ENCODE measurements at regions not wholly inside any gene's neighbourhood (a gene's known extent, or its start where the extent isn't known, plus 50 kb on each side); places are given as distances from the start of the nearest gene placed in this dataset.
A peak's percentile ranks its signal among the peaks of the same experiment; 100 is the strongest.

- TF ChIP-seq POLR2A (IDR thresholded peaks at IDR 0.05) (no peak), POLR2AphosphoS5 (IDR thresholded peaks at IDR 0.05) (no peak)
- TF ChIP-seq, protein P1, sequence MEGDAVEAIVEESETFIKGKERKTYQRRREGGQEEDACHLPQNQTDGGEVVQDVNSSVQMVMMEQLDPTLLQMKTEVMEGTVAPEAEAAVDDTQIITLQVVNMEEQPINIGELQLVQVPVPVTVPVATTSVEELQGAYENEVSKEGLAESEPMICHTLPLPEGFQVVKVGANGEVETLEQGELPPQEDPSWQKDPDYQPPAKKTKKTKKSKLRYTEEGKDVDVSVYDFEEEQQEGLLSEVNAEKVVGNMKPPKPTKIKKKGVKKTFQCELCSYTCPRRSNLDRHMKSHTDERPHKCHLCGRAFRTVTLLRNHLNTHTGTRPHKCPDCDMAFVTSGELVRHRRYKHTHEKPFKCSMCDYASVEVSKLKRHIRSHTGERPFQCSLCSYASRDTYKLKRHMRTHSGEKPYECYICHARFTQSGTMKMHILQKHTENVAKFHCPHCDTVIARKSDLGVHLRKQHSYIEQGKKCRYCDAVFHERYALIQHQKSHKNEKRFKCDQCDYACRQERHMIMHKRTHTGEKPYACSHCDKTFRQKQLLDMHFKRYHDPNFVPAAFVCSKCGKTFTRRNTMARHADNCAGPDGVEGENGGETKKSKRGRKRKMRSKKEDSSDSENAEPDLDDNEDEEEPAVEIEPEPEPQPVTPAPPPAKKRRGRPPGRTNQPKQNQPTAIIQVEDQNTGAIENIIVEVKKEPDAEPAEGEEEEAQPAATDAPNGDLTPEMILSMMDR (IDR thresholded peaks at IDR 0.05) = no peak
- intact Hi-C loops (cut with DNase I; ENCODE audit: low total_unique reads) = no loop called here
- DNase-seq (ENCODE audit: low spot score in 2 of 2) = no peak
- Histone ChIP-seq H3K9me3 (no peaks in the 10 kb centered on the region), H3K27me3 (no peaks in the 10 kb centered on the region), H3K4me1 (no peaks in the 10 kb centered on the region), H3K27ac (no peak overlapping the region), H3K4me3 (no peak overlapping the region), H3K36me3 (no peaks in the 10 kb centered on the region)
These were observed 983.1 kb downstream of the STIM2 start for GRCh38 chr4:27843776-27844175.

DNA sequence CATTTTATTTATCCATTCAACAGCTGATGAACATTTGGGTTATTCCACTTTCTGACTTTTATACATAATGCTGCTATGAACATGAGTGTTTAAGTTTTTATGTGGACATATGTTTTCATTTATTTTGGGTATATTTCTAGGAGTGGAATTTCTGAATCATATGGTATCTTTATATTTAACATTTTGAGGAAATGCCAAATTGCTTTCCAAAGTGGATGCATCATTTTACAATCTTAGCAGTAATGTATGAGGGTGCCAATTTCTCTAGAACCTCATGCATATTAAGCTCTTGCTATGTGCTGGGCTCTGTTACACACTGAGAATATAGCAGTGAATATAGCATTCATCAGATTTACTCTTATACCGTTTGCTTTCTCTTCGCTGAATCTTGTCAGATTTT is 983.7 kb downstream of the STIM2 start:
- Histone ChIP-seq H3K36me3 (no peaks in the 10 kb centered on the region), H3K27ac (no peak overlapping the region), H3K27me3 (no peaks in the 10 kb centered on the region), H3K4me1 (no peaks in the 10 kb centered on the region), H3K4me3 (no peak overlapping the region), H3K9me3 (no peaks in the 10 kb centered on the region)
- intact Hi-C loops (cut with DNase I; ENCODE audit: low total_unique reads) = no loop called here
- DNase-seq (ENCODE audit: low spot score in 2 of 2) = no peak
- no peak for TF ChIP-seq POLR2A (IDR thresholded peaks at IDR 0.05)
- TF ChIP-seq, protein P1 (IDR thresholded peaks at IDR 0.05) = no peak

- Histone ChIP-seq H3K27me3 (no peaks in the 10 kb centered on the region), H3K27ac (no peak overlapping the region), H3K36me3 (no peaks in the 10 kb centered on the region), H3K9me3 (no peaks in the 10 kb centered on the region), H3K4me1 (no peaks in the 10 kb centered on the region), H3K4me3 (no peak overlapping the region)
- DNase-seq (ENCODE audit: low spot score in 2 of 2) = no peak
- intact Hi-C loops (cut with DNase I; ENCODE audit: low total_unique reads) = no loop called here
- no peak for TF ChIP-seq POLR2AphosphoS5 (IDR thresholded peaks at IDR 0.05)
- no peak for TF ChIP-seq POLR2A (IDR thresholded peaks at IDR 0.05)
- TF ChIP-seq, protein P1 (IDR thresholded peaks at IDR 0.05) = no peak
These were observed 986.3 kb downstream of the STIM2 start for GRCh38 chr4:27846951-27847350.

GRCh38 chr4:27861381-27861787 is 1000.7 kb downstream of the STIM2 start:
- TF ChIP-seq POLR2A (IDR thresholded peaks at IDR 0.05) = no peak
- TF ChIP-seq POLR2AphosphoS5 (IDR thresholded peaks at IDR 0.05) = no peak
- TF ChIP-seq, protein P1 (IDR thresholded peaks at IDR 0.05) = peak in 2 of 3 donors; percentile 32 to 36
- Histone ChIP-seq H3K4me1 (no peaks in the 10 kb centered on the region), H3K27ac (no peak overlapping the region), H3K36me3 (no peaks in the 10 kb centered on the region), H3K9me3 (no peaks in the 10 kb centered on the region), H3K4me3 (no peak overlapping the region), H3K27me3 (no peaks in the 10 kb centered on the region)
- DNase-seq (ENCODE audit: low spot score in 2 of 2) = no peak
- intact Hi-C loops (cut with DNase I; ENCODE audit: low total_unique reads) = no loop called here

DNA sequence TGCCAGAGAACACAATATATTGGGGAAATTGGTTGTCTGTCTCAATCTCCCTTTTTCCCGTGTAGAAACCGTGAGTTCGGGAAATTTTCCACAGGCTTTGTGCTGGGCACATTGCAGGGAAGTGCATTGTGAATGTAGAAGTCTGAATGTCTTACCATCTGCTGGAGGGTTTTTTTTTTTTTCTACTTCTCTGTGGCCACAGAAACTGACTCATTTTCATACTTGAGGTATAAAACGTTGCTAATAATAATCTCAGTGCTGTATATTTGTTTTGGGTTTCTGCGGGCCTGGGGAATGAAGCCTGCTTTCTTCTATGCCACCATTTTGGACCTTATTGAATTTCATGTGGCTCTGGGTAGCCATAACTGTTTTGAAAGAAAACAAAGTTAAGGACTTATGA is 1001.2 kb downstream of the STIM2 start:
- intact Hi-C loops (cut with DNase I; ENCODE audit: low total_unique reads) = no loop called here
- TF ChIP-seq POLR2AphosphoS5 (IDR thresholded peaks at IDR 0.05) (no peak), POLR2A (IDR thresholded peaks at IDR 0.05) (no peak)
- TF ChIP-seq, protein P1 (IDR thresholded peaks at IDR 0.05) = no peak

More for the DNA sequence above, 1001.2 kb downstream of the STIM2 start:
- no peak for DNase-seq (ENCODE audit: low spot score in 2 of 2)
- H3K9me3 ChIP-seq = no peaks in the 10 kb centered on the region
- H3K4me3 ChIP-seq = no peak overlapping the region
- H3K27ac ChIP-seq = no peak overlapping the region
- H3K27me3 ChIP-seq = no peaks in the 10 kb centered on the region
- no peaks in the 10 kb centered on the region for H3K36me3 ChIP-seq
- no peaks in the 10 kb centered on the region for H3K4me1 ChIP-seq
